HEK293 (cell line): ENCODE measurements at regions not wholly inside any gene's neighbourhood (a gene's known extent, or its start where the extent isn't known, plus 50 kb on each side); places are given as distances from the start of the nearest gene placed in this dataset.

Source experiments
- CTCF ChIA-PET: fragments of 350-600 bp; formaldehyde crosslinking; extraction: SDS; loops from one replicate; lab custom pipeline; 2021; ENCODE audit warnings: antibody characterized with exemption; lab: Yijun Ruan, JAX
- POLR2A ChIA-PET: fragments of 300-600 bp; formaldehyde crosslinking; extraction: SDS; loops from one replicate; lab custom pipeline; 2020; ENCODE audit warnings: antibody characterized with exemption, inconsistent platforms; lab: Yijun Ruan, JAX
- H3K27ac ChIP-seq: fragments of 200-500 bp; sonication (Bioruptor generic); 2 replicates; pipeline ENCODE4 v1.5.1; 2014; ENCODE audit warnings: low read depth, low read length, control low read depth, inconsistent platforms; ENCODE audit errors: extremely low read depth
- H3K36me3 ChIP-seq, 2 experiments: fragments of 200-500 bp in 1 of 2; sonication (Bioruptor generic) in 1 of 2; 1 replicate in 1 of 2; 2 replicates in 1 of 2; pipeline ENCODE4 v1.5.1; 2014 to 2017; ENCODE audit warnings: inconsistent platforms in 2 of 2, low read length in 2 of 2; ENCODE audit not compliant: control insufficient read depth in 2 of 2, insufficient read depth in 1 of 2
- H3K4me1 ChIP-seq: fragments of 200-500 bp; sonication (Bioruptor generic); 2 replicates; pipeline ENCODE4 v1.5.1; 2014; ENCODE audit warnings: mild to moderate bottlenecking, low read length, inconsistent platforms; ENCODE audit not compliant: control insufficient read depth, insufficient read depth
- H3K4me3 ChIP-seq: 2 replicates; pipeline ENCODE4 v1.5.1; 2011; ENCODE audit warnings: low read depth, mild to moderate bottlenecking, control low read depth, low read length, moderate library complexity
- H3K9me3 ChIP-seq: fragments of 200-500 bp; sonication (Bioruptor generic); 2 replicates; pipeline ENCODE4 v1.5.1; 2014; ENCODE audit warnings: low read depth, low read length, inconsistent platforms; ENCODE audit not compliant: control insufficient read depth, insufficient read depth
- BCL11A ChIP-seq: fragments of 450-650 bp; formaldehyde crosslinking; IDR thresholded peaks from 2 replicates; pipeline ENCODE4 v1.5.1; 2016; ENCODE audit warnings: low read depth, missing biosample characterization, missing genetic modification characterization
- KLF10 ChIP-seq: fragments of 450-650 bp; IDR thresholded peaks from 2 replicates; pipeline ENCODE4 v1.5.1; 2018; ENCODE audit warnings: missing biosample characterization, mild to moderate bottlenecking, missing genetic modification characterization
- OSR2 ChIP-seq: fragments of 450-650 bp; formaldehyde crosslinking; IDR thresholded peaks from 2 replicates; pipeline ENCODE4 v1.5.1; 2016; ENCODE audit warnings: missing biosample characterization, missing genetic modification characterization
- PATZ1 ChIP-seq: fragments of 450-650 bp; formaldehyde crosslinking; IDR thresholded peaks from 2 replicates; pipeline ENCODE4 v1.5.1; 2016; ENCODE audit warnings: missing biosample characterization, missing genetic modification characterization
- PRDM10 ChIP-seq: fragments of 450-650 bp; formaldehyde crosslinking; IDR thresholded peaks from 2 replicates; pipeline ENCODE4 v1.5.1; 2016; ENCODE audit warnings: missing biosample characterization, missing genetic modification characterization
- RBAK ChIP-seq: fragments of 450-650 bp; formaldehyde crosslinking; IDR thresholded peaks from 2 replicates; pipeline ENCODE4 v1.5.1; 2016; ENCODE audit warnings: missing biosample characterization, missing genetic modification characterization
- REST ChIP-seq: fragments of 450-650 bp; formaldehyde crosslinking; IDR thresholded peaks from 2 replicates; pipeline ENCODE4 v1.5.1; 2016; ENCODE audit warnings: missing biosample characterization, missing genetic modification characterization
- SCRT1 ChIP-seq: fragments of 450-650 bp; formaldehyde crosslinking; IDR thresholded peaks from 2 replicates; pipeline ENCODE4 v1.5.1; 2016; ENCODE audit warnings: missing biosample characterization, missing genetic modification characterization, borderline replicate concordance
- SETDB1 ChIP-seq: IDR thresholded peaks from one replicate; pipeline ENCODE4 v1.6.1; 2017; ENCODE audit warnings: mild to moderate bottlenecking, low read length, moderate library complexity, mixed read lengths; ENCODE audit not compliant: insufficient read length
- YY1 ChIP-seq: fragments of 450-650 bp; formaldehyde crosslinking; IDR thresholded peaks from 2 replicates; pipeline ENCODE4 v1.5.1; 2018; ENCODE audit warnings: missing biosample characterization, missing genetic modification characterization
- ZFP69B ChIP-seq: fragments of 450-650 bp; formaldehyde crosslinking; IDR thresholded peaks from 2 replicates; pipeline ENCODE4 v1.5.1; 2016; ENCODE audit warnings: missing biosample characterization, missing genetic modification characterization
- ZNF138 ChIP-seq: fragments of 450-650 bp; formaldehyde crosslinking; IDR thresholded peaks from 2 replicates; pipeline ENCODE4 v1.5.1; 2016; ENCODE audit warnings: missing biosample characterization, missing genetic modification characterization, borderline replicate concordance
- ZNF146 ChIP-seq: fragments of 450-650 bp; formaldehyde crosslinking; IDR thresholded peaks from 2 replicates; pipeline ENCODE4 v1.5.1; 2016; ENCODE audit warnings: missing biosample characterization, missing genetic modification characterization
- ZNF184 ChIP-seq: fragments of 450-650 bp; IDR thresholded peaks from 2 replicates; pipeline ENCODE4 v1.5.1; 2018; ENCODE audit warnings: missing biosample characterization, mild to moderate bottlenecking, missing genetic modification characterization
- ZNF248 ChIP-seq: fragments of 450-650 bp; formaldehyde crosslinking; IDR thresholded peaks from 2 replicates; pipeline ENCODE4 v1.5.1; 2017; ENCODE audit warnings: missing biosample characterization, missing genetic modification characterization
- ZNF350 ChIP-seq: fragments of 450-650 bp; formaldehyde crosslinking; IDR thresholded peaks from 2 replicates; pipeline ENCODE4 v1.5.0; 2017; ENCODE audit warnings: missing biosample characterization, mild to moderate bottlenecking, missing genetic modification characterization
- ZNF529 ChIP-seq: fragments of 450-650 bp; formaldehyde crosslinking; IDR thresholded peaks from 2 replicates; pipeline ENCODE4 v1.5.1; 2017; ENCODE audit warnings: missing genetic modification characterization, missing biosample characterization; ENCODE audit not compliant: insufficient replicate concordance
- ZNF530 ChIP-seq: fragments of 450-650 bp; formaldehyde crosslinking; IDR thresholded peaks from 2 replicates; pipeline ENCODE4 v1.5.1; 2016; ENCODE audit warnings: low read depth, missing biosample characterization, missing genetic modification characterization
- ZNF776 ChIP-seq: fragments of 450-650 bp; formaldehyde crosslinking; IDR thresholded peaks from 2 replicates; pipeline ENCODE4 v1.5.0; 2017; ENCODE audit warnings: missing biosample characterization, missing genetic modification characterization, borderline replicate concordance
- ZNF777 ChIP-seq: fragments of 450-650 bp; formaldehyde crosslinking; IDR thresholded peaks from 2 replicates; pipeline ENCODE4 v1.5.1; 2017; ENCODE audit warnings: missing biosample characterization, missing genetic modification characterization, borderline replicate concordance

- Histone ChIP-seq H3K27ac (no peak overlapping the region), H3K36me3 (no peaks in the 10 kb centered on the region), H3K4me1 (no peaks in the 10 kb centered on the region), H3K9me3 (no peaks in the 10 kb centered on the region), H3K4me3 (no peak overlapping the region)
- ChIA-PET POLR2A (no interaction called here), CTCF (interaction anchor here (1.1 kb wide), 1 partner anchor 16 kb away, joined by 4 read pairs; no protein-coding TSS in a partner anchor)
- TF ChIP-seq SCRT1 (tag by site-specific recombination) (no peak), ZNF248 (no peak), SETDB1 (no peak), RBAK (no peak), ZNF777 (tag by site-specific recombination) (no peak), ZNF146 (tag by site-specific recombination) (no peak), PATZ1 (tag by site-specific recombination) (no peak), ZFP69B (tag by site-specific recombination) (no peak), ZNF530 (no peak), ZNF350 (tag by site-specific recombination) (no peak), KLF10 (tag by site-specific recombination) (no peak), ZNF776 (no peak), REST (tag by site-specific recombination) (no peak), BCL11A (tag by site-specific recombination) (no peak), PRDM10 (tag by site-specific recombination) (no peak), ZNF184 (no peak), ZNF138 (tag by site-specific recombination) (no peak), OSR2 (tag by site-specific recombination) (no peak), YY1 (tag by site-specific recombination) (no peak), ZNF529 (tag by site-specific recombination) (no peak)
These were observed 88.2 kb downstream of the IRX5 start for GRCh38 chr16:55018881-55019280.
